GM18873 (cell line): ENCODE measurements at regions not wholly inside any gene's neighbourhood (a gene's known extent, or its start where the extent isn't known, plus 50 kb on each side); places are given as distances from the start of the nearest gene placed in this dataset.

Experiments used
- ATAC-seq: cut with Tn5 transposase; IDR thresholded peaks from one replicate; pipeline ENCODE4 v1.9.1; 2021; ENCODE audit warnings: mild to moderate bottlenecking, moderate library complexity, moderate number of reproducible peaks; ENCODE audit not compliant: unreplicated experiment, low FRiP score

DNA sequence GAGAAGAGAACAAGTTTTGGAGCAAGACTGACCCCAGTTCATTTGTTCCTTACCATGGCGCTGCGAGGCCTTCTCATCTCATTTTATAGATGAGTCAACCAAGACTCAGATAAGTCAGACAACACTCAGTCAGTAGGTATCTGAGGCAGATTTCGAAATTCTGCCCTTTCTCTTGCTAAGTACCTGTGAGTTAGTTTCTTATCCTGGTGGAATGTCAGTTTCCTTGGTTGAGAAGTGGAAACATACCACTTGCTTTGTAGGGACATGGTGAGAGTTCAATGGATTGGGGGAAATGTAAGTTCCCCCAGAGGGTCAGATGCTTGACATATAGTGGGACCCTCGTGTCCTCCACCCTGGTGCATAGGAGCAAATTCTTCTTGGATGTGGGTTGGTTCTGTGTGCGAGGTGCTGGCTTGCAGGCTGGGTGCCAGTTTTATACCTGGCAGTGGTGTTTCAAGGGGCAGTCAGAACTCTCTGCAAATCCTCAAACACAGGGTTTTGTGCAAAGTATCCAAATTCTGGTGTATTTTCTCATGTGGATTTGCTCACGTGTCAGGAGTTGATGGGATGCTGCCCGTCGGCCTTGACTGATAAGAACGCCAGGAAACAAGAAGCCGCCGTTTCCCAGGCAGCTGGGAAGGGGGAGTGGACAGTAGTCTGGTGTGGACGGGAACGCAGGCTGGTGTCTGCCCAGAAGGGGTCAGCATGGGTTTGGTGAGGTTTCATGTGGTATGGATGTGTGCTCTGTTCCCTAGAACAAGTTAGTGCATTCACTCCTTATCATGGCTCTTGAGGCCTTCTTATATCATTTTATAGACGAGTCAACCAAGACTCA lies 61.1 kb upstream of the CIBAR2 start:
- no peak for ATAC-seq

DNA sequence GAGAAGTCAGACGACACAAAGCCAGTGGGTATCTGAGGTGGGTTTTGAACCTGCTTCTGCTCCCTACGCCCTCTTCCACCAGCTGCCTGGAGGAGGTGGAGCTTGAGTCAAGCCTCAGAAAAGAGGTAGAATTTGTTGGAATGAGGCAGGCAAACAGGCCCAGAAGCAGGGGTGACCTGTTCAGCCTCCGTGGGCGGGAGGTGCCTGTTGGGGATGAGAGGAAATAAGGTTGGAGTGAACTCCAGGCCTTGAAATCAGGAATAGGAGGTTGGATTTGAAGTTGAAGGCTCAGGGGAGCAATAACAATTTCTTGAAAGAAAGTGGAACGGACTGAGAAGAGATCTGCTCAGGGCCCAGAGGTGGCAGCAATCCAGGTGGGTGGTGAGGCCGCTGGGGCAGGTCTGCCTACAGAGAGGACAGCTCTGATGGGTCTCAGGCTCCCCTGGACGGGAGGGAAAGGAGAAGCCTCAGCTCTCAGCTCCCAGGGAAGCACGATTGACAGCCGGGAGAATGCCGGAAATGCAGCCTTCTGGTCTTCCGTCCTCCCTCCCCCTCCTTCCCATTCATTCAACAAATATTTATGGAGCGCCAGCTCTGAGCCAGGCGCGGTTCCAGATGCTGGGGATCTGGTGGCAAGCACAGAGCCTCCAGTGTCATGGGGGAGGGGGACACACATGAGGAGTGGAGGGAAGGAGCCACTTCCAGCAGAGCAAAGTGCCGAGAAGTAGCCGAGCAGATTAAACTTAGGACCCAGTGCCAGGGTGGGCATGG lies 61.9 kb upstream of the CIBAR2 start:
- ATAC-seq: no peak

DNA sequence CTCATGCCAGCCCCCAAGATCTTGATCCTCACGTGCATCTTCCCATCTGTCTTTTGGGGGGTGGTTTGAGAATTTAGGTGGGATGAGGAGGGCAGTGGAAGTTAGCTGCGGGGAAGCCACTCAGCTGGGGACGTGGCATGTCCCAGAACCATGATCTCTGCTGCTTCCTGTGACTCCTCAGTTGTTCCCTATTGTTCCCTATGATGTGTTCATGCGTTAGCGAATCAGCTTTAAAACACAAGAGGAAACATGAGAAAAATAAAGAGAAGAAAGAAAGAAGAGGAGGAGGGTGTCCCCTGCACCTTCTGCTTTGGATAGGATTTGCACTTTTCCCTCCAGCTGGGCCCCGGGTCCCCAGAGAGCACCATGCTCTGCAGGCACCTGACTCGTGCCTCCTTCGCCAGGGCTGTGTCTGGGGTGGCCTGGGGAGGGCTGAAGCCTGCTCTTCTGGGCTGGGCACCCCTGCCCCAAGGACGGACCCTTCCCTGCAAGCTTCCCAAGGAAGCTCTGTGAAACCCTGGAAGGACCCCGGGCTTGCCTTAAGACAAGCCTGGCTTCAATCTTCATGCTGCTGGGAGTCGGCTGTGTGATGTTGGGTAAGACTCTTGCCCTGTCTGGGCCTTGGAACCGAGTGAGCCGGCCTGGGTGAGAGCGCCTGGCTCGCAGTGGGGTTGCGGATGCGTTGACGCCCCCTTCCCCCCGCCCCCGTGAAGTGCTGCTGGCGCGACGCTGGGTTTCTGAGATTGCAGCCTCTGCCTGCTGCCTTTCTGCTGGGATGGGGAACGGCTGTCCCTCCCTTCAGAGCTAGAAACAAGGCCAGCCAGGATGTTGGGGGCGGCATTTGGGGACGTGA lies 62.8 kb upstream of the CIBAR2 start:
- no peak for ATAC-seq

DNA sequence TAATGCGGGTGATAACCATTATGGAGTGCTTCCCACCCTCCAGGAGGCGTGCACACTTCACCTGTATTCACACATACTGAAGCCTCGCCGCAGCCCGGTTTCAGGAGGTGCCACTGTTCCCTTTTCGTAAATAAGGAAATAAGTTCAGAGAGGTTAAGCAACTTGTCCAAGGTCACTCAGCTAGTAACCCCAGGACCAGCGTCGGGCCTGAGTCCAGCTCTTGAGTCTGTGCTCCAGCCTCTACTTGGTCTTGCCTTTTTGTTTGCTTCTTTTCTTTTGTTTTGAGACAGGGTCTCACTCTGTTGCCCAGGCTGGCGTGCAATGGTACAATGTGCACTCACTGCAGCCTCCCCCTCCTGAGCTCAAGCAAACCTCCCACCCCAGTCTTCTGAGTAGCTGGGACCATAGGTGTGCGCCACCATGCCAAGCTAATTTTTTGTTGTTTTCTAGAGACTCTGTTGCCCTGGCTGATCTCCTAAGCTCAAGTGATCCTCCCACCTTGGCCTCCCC lies 63.5 kb upstream of the CIBAR2 start:
- no peak for ATAC-seq

DNA sequence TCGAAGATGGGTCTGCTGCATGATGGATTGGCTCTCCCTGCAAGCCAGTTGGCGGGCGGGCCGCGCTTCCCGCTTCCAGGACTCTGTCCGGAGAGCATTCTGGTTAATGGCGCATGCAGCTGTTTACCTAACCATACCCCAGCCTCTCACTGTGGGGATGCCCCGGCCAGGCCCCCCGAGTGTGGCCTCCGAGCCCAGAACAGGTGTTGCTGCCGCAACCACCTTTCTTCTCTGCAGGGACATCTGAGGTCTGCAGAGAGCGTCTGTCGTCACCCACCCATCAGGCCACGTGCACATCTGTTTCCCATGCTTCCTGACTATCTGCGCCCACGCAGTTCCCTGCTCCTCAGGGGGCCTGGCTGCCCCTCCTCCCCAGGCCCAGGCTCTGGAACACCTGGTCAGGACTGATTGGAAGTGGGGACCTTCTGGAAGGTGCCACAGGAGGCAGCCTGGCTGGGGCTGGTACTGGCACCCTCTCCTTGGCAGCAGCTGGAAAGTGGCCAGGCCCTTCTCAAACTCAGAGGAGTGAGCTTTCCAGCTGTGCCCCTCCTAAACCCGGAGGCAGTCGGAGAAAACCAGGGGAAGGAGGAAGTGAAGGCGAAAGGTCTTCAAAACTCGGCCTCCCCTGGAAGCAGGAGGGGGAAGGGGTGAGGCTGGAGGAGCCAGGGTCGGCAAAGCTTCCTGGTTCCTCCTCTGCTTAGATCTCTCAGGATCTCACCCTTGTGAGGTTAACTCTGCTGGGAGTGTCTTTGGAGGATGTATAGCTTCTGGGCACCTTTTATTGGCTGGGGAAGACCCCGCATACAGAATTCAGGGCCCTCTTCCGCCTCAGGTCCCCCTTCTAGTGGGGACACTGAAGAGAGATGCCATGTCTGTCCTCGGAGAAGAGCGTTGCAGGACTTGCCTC lies 64.5 kb upstream of the CIBAR2 start:
- no peak for ATAC-seq

DNA sequence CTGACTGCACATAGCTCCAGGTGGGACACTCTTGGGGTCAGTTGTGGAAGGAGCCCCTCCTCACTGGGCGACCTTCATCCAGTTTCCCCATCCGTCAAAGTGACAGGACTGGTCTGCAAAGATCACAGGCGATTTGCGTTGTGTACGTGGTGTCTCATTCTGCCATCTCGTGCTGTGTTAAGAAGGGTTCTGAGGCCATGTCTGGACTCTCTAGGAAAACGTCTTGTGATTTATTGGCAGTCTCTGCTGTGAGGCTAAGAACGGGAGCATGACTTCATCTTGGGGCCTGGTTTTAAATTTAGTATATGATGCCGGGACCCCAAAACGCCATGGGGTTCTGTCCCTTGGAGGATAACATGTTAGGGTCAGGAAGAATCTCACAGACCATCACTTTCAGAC lies 65.2 kb upstream of the CIBAR2 start:
- ATAC-seq: no peak

DNA sequence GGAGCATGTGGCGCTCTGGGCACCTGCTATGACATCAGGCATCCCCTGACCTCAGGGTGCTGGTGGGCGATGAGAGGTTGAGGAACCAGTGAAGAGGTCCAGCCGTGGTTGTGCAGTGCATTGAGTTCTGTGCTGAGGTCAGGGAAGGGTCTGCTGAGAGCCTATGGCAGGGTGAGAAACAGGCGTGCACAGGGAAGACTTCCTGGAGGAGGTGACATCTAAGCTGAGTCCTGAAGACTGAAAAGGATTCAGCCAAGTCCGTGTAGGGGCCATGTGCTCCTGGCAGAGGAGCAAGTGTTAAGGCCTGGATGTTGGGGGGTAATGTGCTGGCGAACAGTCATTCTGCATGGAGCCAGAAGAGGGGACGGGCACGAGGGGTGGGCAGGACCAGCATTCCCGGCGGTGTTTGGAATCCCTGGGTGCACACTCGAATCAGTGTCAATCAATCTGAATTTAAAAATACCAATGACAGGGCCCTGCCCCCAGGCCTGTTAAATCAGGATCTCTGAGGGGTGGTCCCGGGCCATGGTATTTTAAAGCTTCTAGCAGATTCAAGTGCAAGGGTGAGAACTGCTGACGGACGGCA lies 65.8 kb upstream of the CIBAR2 start:
- no peak for ATAC-seq

DNA sequence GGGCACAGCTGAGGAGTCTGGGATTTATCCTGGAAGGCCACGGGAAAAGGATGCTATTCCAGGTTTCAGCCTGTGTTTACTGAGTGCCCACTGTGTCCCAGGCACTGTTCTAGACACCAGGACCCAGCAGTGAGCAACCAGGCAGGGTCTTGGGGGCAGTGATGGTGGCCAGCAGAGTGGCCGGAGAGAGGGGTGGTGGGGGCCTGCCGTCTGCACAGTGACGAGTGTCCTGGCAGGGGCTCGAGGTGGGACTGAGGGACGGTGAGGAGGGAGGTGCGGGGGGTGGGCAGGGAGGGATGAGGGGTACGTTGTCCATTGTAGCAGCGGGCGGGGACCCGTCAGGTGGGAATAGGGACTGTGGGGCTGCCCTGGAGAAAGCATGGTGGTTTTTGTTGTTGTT lies 66.3 kb upstream of the CIBAR2 start:
- ATAC-seq: no peak

DNA sequence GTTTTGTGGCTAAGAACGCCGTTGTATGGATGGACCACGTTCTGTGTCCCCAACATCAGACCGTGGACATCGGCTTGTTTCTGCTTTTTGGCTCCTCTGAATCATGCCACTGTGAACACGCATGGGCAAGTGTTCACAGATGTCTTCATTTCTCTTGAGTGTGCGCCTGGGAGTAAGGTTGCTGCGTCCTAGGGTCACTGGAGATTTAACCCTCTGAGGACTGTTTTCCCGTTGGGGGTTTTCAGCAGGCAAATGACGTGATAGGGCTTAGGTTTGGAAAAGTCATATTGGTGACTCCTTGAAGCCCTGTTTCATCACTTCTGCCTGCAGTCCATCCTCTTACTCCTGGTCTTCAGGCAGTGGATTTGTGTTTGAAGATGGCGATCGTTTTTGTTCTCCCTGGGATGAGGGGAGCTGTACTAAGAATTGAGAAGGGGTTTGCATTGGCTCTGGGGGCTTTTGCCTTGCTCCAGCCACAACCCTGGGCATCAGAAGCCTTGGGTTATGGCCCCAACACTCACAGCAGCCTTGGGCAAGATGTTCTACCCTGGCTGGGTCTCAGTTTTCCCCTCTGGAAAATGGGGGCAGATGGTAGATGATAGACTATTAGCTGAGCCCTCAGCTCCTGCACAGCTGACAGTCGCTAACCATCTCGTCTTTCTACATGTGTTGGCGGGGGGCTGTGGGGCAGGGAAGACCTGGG lies 67.2 kb upstream of the CIBAR2 start:
- no peak for ATAC-seq

DNA sequence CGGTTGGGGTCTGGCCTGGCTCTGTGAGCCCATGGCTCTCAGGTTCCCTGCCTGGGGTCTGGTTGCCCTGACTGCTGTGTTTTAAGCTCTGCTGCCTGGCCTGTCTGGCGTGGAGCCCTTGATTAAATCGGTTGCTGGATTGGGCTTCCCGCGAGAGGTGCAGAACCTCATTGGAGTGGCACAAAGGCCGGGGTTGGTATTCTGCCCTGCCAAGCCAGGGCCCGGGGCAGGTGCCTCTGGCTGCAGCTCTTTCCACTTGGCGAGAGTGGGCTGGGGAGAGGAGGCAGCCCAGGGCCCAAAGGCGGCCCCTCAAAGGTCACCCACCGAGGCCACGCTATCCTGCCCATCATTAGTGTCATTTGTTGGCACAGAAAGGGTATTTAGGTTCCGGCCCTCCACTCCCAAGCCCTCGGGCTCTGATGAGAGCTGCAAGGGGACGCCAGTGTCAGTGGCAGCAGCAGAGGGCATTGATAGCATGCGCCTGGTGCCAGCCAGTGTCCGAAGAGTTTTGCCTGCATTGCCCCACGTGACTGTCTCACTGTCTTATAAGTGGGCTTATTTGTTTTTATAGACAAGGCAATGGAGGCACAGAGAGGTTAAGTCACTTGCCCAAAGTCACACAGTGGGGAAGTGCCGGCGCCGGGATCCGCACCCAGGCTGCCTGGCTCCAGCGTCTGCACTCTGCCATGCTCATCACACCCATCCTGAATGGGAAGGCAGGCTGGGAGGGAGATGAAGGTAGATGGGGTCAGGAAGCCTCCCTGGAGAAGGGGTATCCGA lies 68.0 kb upstream of the CIBAR2 start:
- ATAC-seq: no peak

DNA sequence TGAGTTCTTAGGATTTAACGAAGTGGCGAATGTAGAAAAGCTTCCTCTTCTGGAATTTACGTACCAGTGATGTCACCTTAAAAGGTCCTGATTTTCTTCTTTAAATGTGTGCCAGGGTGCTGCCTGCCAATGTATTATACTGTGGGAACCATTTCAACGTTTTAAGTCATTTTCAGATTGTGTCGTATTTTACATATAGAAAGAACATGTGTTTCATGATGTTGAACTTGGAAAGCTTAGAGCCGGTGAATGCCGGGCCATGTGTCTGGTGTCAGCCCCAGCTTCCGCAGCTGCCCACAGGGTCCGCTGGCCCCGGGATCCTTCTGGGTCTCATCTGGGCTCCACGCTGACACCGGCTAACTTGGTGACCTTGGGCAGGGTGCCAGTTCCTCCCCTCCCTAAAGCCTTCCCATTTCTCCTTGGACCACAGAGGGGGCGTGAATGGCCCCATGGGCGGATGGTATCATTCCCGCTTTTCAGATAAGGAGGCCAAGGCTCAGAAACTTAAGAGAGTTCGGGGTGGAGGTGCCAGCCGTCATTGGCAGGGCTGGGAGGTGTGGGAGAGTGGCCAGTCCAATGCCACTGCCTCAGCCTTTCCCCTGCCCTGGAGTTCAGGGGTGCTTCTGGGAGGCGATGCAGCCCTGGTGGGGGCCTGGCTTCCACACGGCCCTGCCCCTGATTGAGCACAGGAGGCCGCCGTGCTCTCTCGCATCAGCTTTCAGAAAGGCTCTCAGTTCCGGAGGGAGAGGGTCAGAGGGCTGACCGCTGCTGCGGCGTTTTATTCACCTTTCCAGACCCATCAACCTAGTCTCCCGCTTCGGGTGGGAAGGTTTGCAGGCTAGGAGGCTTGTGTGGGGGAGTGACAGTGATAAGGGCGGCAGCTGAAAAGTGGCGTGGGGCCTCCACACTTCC lies 68.8 kb upstream of the CIBAR2 start:
- ATAC-seq: no peak

DNA sequence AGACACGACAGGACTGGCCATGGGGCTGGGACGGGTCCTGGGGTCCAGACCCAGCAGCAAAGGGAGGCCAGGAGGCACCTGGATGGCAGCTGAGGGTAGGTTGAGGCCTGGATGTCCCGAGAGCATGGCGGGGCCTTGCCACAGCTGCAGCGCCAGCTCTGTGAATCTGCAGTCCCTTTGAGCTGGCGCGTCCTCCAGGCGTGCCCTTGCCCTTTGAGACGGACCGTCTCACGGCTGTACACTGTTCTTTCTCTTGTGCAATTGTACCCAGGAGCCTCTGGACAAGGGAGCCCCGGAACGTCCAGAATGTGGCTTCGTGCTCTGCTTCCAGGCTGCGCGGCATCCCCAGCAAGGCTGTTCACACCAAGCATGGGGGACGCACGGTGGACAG lies 69.5 kb upstream of the CIBAR2 start:
- ATAC-seq: no peak

DNA sequence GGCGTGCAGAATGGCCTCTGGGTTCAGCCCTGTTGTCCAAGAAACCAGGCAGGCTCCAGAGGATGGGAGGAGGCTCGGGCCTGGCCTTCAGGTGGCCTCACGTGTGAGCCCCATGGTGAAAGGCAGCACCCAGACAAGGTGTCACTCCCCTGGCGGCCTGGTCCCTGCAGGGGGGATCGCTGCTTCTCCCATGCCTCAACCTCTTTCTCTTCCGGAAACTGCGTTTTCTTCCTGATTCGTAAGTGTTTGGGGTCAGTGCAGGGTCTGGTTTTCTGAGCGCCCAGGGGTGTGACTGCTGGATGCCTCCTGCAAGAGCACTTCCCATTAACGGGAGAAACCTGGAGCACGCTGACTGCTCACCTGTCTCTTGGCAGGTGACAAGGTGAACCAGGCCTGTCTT lies 70.0 kb upstream of the CIBAR2 start:
- ATAC-seq: no peak

DNA sequence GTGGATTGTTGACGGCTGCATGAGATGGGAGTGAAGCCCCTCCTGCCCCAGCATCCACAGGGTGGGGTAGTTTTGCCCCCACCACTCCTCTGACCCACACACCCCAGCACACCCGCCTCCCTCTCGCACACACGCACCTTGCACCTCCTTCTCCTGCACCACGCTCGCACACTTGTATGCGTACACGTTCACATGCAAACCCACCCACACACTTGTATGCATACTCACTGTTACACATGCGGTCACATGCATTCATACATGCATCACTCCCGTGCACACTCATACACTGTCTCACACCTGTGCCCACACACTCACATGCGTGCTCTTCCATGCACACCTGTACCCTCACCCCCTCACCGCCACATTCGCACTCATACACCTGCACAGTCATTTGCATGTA lies 70.5 kb upstream of the CIBAR2 start:
- ATAC-seq: no peak

DNA sequence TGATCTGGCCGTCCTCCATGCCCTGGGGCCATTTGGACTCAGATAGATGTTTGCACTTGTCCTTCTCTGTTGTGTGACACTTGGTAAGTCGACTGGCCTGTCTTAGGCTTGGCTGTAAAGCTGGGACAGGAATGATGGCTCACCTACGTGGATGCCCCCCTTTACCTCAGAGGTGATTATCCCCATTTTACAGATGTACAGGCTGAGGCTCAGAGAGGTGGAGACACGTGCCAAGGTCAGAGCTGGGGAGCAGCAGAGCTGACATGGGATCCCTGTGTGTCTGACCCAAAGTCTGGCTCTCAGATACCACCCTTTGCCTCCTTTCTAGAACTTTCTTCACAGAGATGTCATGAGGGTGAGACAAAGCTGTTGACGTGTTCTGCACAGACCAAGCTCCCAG lies 71.3 kb upstream of the CIBAR2 start:
- ATAC-seq: no peak

DNA sequence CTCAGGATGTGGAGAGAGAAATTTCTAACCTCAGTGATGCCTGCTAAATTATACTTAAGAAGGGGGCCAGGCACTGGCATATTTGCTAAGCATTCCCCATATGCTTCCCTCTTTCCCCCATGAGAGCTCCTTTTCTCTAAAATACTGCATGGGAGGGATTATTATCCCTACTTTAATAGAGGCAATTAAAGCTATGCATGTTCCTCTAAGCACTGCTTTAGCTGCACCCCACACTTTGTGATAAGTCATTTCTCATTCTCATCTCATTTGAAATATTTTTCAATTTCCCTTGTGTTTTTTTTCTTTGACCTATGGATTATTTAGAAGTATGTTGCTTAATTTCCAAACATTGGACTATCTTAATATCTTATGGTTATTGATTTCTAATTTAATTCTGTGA lies 72.1 kb upstream of the CIBAR2 start:
- ATAC-seq: no peak
